Mesothelial cell of epicardium (in vitro differentiated cells): ENCODE measurements at regions not wholly inside any gene's neighbourhood (a gene's known extent, or its start where the extent isn't known, plus 50 kb on each side); places are given as distances from the start of the nearest gene placed in this dataset.
"Not testable (repeated sequence)": the region's sequence is repeated elsewhere in the genome, so short reads cannot be mapped to it uniquely, and the experiment has no call there.

ENCODE experiments used
- DNase-seq, 2 experiments: peaks; one replicate each; pipeline ENCODE4 v3.0.0; 2021; ENCODE audit warnings: low spot score in 2 of 2; ENCODE audit not compliant: unreplicated experiment in 2 of 2
- H3K27ac Mint-ChIP-seq: 2 replicates; pipeline ENCODE4 v1.8.0; 2021; ENCODE audit warnings: mixed read lengths
- H3K27me3 Mint-ChIP-seq: 2 replicates; pipeline ENCODE4 v1.8.0; 2021; ENCODE audit warnings: low read depth, mixed read lengths
- H3K36me3 Mint-ChIP-seq: 2 replicates; pipeline ENCODE4 v1.8.0; 2021; ENCODE audit warnings: mixed read lengths
- H3K4me1 Mint-ChIP-seq: 2 replicates; pipeline ENCODE4 v1.8.0; 2021; ENCODE audit warnings: mixed read lengths
- H3K4me3 Mint-ChIP-seq: 2 replicates; pipeline ENCODE4 v1.8.0; 2021; ENCODE audit warnings: mild to moderate bottlenecking, moderate library complexity, mixed read lengths
- H3K9me3 Mint-ChIP-seq: 2 replicates; pipeline ENCODE4 v1.8.0; 2021; ENCODE audit warnings: mixed read lengths
- CTCF ChIP-seq: fragments of 200-600 bp; sonication (generic); IDR thresholded peaks from one replicate; pipeline ENCODE4 v1.5.0; 2021; ENCODE audit warnings: antibody characterized with exemption; ENCODE audit not compliant: unreplicated experiment

GRCh38 chr10:36531621-36532020 lies 593.8 kb upstream of the ANKRD30A start:
- DNase-seq, result no peak
- Mint-ChIP-seq H3K4me3 (no peak overlapping the region), H3K4me1 (no peaks in the 10 kb centered on the region), H3K9me3 (peaks cover 11% of the 10 kb centered on the region), H3K27me3 (no peaks in the 10 kb centered on the region), H3K36me3 (peaks cover 2% of the 10 kb centered on the region), H3K27ac (no peak overlapping the region)
- no peak for TF ChIP-seq CTCF

- Mint-ChIP-seq H3K36me3 (peaks cover 2% of the 10 kb centered on the region), H3K4me1 (peaks cover 6% of the 10 kb centered on the region), H3K4me3 (no peak overlapping the region), H3K27ac (no peak overlapping the region), H3K9me3 (peaks cover 11% of the 10 kb centered on the region), H3K27me3 (no peaks in the 10 kb centered on the region)
- DNase-seq, result no peak
- TF ChIP-seq CTCF, result no peak
Observed at GRCh38 chr10:36526033-36526432, 599.4 kb upstream of the ANKRD30A start.

GRCh38 chr10:36524126-36524525 lies 601.3 kb upstream of the ANKRD30A start:
- not testable (repeated sequence) for H3K27me3 Mint-ChIP-seq, H3K27ac Mint-ChIP-seq, DNase-seq, H3K4me3 Mint-ChIP-seq, H3K4me1 Mint-ChIP-seq, H3K36me3 Mint-ChIP-seq
- H3K9me3 Mint-ChIP-seq, result peaks cover 14% of the 10 kb centered on the region

- no peak for DNase-seq
- TF ChIP-seq CTCF, result no peak
- no peaks in the 10 kb centered on the region for H3K27me3 Mint-ChIP-seq
- peaks cover under 1% of the 10 kb centered on the region for H3K4me1 Mint-ChIP-seq
- peaks cover 21% of the 10 kb centered on the region for H3K9me3 Mint-ChIP-seq
- no peak overlapping the region for H3K4me3 Mint-ChIP-seq
- no peak overlapping the region for H3K27ac Mint-ChIP-seq
- H3K36me3 Mint-ChIP-seq, result no peaks in the 10 kb centered on the region
Observed at GRCh38 chr10:36519909-36520308, 605.5 kb upstream of the ANKRD30A start.

- DNase-seq, result no peak
- H3K9me3 Mint-ChIP-seq, result peaks cover 21% of the 10 kb centered on the region
- no peaks in the 10 kb centered on the region for H3K27me3 Mint-ChIP-seq
- H3K27ac Mint-ChIP-seq, result no peak overlapping the region
- H3K4me3 Mint-ChIP-seq, result no peak overlapping the region
- H3K36me3 Mint-ChIP-seq, result no peaks in the 10 kb centered on the region
- no peak for TF ChIP-seq CTCF
- no peaks in the 10 kb centered on the region for H3K4me1 Mint-ChIP-seq
Observed at GRCh38 chr10:36516281-36516680, 609.1 kb upstream of the ANKRD30A start.

- DNase-seq, result no peak
- Mint-ChIP-seq H3K4me3 (no peak overlapping the region), H3K27me3 (no peaks in the 10 kb centered on the region), H3K36me3 (no peaks in the 10 kb centered on the region), H3K27ac (no peak overlapping the region), H3K9me3 (peaks cover 21% of the 10 kb centered on the region), H3K4me1 (no peaks in the 10 kb centered on the region)
- no peak for TF ChIP-seq CTCF
Observed at GRCh38 chr10:36515319-36515718, 610.1 kb upstream of the ANKRD30A start.
